ENCODE measurements at regions not wholly inside any gene's neighbourhood (a gene's known extent, or its start where the extent isn't known, plus 50 kb on each side); places are given as distances from the start of the nearest gene placed in this dataset.
"Not testable (repeated sequence)": the region's sequence is repeated elsewhere in the genome, so short reads cannot be mapped to it uniquely, and the experiment has no call there.

DNA sequence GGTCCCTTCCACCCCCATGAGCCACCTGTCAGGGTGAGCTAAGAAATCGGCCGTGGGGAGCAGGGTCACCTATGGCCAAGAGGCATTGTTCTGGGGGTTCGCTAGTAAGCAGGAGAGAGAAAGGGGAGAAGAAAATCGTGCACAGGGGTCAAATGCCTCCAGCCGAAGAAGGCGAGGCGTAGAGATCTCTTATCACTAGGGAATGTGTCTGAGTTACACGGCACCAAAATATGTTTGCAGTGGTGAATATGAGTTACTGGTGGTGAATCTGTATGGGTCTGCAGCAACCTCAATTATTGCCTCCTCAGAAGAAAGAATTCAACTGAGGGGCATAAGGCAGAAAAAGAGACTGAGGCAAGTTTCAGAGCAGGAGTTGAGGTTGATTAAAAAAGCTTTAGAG, 54.2 kb upstream of the RABGAP1L start:
- DNase-seq (ENCODE audit: low read depth): no peak

DNA sequence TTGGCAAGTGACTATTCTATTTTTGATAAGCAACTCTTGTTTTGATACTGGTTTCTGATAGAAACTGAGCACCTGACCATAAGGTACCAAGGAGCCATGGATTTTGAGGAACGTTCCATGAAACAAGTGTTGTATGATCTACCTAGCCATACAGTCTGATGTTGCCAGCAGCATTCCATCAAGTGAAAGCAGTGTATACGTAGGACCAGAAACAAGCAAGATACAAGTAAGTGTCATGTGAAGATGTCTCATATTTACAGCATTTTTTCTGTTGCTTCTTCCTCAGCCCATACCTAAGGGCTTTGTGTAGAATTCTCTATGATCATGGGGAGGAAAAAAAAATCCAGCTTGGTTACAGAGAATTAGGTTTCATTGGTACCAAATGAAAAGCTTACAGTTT, 55.6 kb upstream of the RABGAP1L start:
- DNase-seq (ENCODE audit: low read depth): no peak

DNA sequence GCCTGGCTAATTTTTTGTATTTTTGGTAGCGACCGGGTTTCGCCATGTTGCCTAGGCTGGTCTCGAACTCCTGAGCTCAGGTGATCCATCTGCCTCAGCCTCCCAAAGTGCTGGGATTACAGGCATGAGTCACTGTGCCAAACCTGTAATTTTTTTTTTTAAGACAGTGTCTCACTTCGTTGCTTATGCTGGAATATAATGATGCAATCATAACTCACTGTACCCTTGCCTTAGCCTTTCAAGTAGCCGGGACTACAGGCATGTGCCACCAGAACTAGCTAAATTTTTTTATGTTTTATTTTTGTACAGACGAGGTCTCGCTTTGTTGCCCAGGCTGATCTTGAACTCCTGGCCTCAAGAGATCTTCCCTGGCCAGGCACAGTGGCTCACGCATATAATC, 57.3 kb upstream of the RABGAP1L start:
- DNase-seq (ENCODE audit: low read depth): not testable (repeated sequence)

- no peak for DNase-seq (ENCODE audit: low read depth)
These were observed 61.9 kb upstream of the RABGAP1L start for GRCh38 chr1:174097426-174097825.

DNA sequence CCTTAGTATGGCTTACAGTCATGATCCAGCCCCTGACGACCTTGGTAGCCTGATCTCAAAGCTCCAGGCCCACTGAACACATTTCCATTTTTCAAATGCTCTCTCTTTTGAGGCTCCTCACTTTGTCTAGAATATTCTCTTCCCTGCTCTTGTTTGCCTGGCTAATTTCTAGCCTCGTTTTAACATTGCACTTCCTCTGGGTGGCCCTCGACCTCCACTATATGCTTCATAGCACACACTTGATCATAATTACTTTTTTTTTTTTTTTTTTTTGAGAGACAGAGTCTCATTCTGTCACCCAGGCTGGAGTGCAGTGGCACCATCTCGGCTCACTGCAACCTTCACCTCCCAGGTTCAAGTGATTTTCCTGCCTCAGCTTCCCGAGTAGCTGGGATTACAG, 65.5 kb upstream of the RABGAP1L start:
- DNase-seq (ENCODE audit: low read depth): peak; percentile 26

GRCh38 chr1:174090471-174090870, 68.3 kb upstream of the RC3H1 start:
- no peak for DNase-seq (ENCODE audit: low read depth)

DNA sequence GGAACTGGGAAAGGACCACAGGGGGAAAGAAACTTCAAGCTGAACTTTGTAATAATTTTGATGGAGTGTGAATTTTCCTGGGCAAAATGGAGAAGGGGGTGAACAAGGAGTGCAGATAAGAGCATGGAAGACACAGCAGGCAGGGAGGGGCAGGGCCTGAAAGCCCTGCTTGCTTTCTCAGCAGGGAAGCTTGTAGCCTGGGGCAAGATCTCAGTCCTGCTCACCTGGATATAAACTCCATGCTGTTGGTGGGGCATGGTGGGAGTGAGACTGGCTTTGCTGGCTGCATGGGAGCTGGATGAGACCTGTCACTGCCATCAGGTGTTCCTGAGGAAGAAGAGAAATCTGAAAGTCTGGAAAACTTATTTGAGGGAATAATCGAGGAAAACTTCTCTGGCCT, 58.7 kb upstream of the RC3H1 start:
- DNase-seq (ENCODE audit: low read depth): no peak

- no peak for DNase-seq (ENCODE audit: low read depth)
These were observed 57.6 kb upstream of the RC3H1 start for GRCh38 chr1:174079796-174080195.

- peak; percentile 32 for DNase-seq (ENCODE audit: low read depth)
These were observed 56.8 kb upstream of the RC3H1 start for GRCh38 chr1:174078916-174079315.

DNA sequence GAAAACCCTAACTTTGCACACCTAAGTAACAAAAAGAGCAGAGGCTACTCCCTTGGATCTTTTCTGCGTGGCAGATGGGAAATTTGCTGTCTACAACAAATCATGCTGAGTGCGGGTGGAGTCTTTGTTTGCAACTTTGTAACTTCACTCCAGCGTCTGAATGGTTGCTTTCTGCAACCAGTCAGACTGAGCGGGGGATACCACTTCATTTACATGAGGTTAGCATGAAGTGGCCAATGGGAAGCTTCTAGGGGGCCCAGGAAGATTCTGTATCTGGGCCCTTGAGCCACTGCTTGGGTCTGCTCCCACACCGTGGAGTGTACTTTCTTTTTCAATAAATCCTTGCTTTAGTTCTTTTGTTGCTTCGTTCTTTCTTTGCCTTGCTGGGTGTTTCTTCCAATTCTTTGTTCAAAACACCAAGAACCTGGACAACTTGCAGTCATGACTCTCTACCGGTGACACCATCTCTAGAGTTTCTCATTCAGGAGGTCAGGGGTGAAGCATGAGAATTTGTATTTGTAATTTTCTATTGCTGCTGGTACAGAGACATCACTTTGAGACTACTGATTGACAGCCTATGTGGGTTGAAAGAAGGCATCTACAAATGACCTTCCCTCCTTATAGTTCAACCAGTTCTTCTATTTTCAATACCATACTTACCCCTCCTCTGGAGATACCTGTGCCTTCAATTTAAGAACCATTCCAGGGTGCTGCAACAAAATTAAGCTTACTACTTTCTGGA, 55.8 kb upstream of the RC3H1 start:
- peak; percentile 16 for DNase-seq (ENCODE audit: low read depth)

GRCh38 chr1:174075245-174075692, 53.1 kb upstream of the RC3H1 start:
- DNase-seq (ENCODE audit: low read depth): no peak

- peak; percentile 55 for DNase-seq (ENCODE audit: low read depth)
These were observed 52.6 kb upstream of the RC3H1 start for GRCh38 chr1:174074757-174075156.

DNA sequence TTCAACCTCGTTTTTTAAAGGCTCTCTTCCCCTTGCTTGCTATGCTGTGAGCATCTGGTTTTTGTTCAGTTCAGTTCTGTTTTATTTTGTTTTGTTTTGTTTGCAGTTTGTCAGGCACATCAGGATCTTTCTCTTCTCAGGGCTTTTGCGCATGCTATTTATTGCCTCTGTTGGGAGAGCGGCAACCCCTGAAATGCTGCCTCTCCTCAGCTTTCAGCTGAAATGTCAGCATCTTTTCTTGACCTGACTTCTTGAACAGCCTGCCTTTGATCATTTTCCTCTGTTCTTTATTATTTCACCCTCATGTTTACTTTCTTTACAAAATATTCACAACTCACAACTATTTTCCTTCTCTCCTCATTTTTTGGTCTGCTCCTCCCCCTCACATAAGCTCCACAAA, 50.4 kb upstream of the RC3H1 start:
- DNase-seq (ENCODE audit: low read depth): no peak
